Liver (tissue), 8 donors: ENCODE measurements at regions not wholly inside any gene's neighbourhood (a gene's known extent, or its start where the extent isn't known, plus 50 kb on each side); places are given as distances from the start of the nearest gene placed in this dataset.

ENCODE experiments used
- DNase-seq: peaks from one replicate; pipeline ENCODE4 v3.0.0-alpha.2; 2017; ENCODE audit warnings: low spot score
- H3K27ac ChIP-seq, 2 donors: one replicate each; pipeline ENCODE4 v1.7.0; 2013; ENCODE audit warnings: inconsistent platforms in 2 of 2, low read length in 2 of 2, control low read depth in 1 of 2, low read depth in 1 of 2, mild to moderate bottlenecking in 1 of 2
- H3K27me3 ChIP-seq, 4 donors: one replicate each; pipeline versions ENCODE4 v1.6.1 to v1.7.0; 2013; ENCODE audit warnings: low read length in 3 of 4, inconsistent platforms in 1 of 4, mild to moderate bottlenecking in 1 of 4, moderate library complexity in 1 of 4; ENCODE audit not compliant: control insufficient read depth in 4 of 4, insufficient read depth in 4 of 4
- H3K36me3 ChIP-seq, 4 donors: one replicate each; pipeline versions ENCODE4 v1.6.1 to v1.7.0; 2013; ENCODE audit warnings: low read length in 3 of 4, mild to moderate bottlenecking in 3 of 4, low read depth in 1 of 4, moderate library complexity in 1 of 4; ENCODE audit not compliant: control insufficient read depth in 4 of 4, insufficient read depth in 3 of 4
- H3K4me1 ChIP-seq, 4 donors: one replicate each; pipeline versions ENCODE4 v1.6.1 to v1.7.0; 2013; ENCODE audit warnings: low read length in 3 of 4, mild to moderate bottlenecking in 3 of 4, moderate library complexity in 1 of 4; ENCODE audit not compliant: control insufficient read depth in 4 of 4, insufficient read depth in 4 of 4
- H3K4me3 ChIP-seq, 3 donors: one replicate each; pipeline versions ENCODE4 v1.6.1 to v1.7.0; 2013; ENCODE audit warnings: low read length in 3 of 3, control low read depth in 1 of 3, low read depth in 1 of 3, mild to moderate bottlenecking in 1 of 3
- H3K9ac ChIP-seq, 2 donors: one replicate each; pipeline ENCODE4 v1.7.0; 2013; ENCODE audit warnings: low read length in 2 of 2, mild to moderate bottlenecking in 2 of 2, moderate library complexity in 2 of 2, control low read depth in 1 of 2, low read depth in 1 of 2
- H3K9me3 ChIP-seq, 4 donors: one replicate each; pipeline versions ENCODE4 v1.6.1 to v1.7.0; 2013; ENCODE audit warnings: low read length in 3 of 4; ENCODE audit not compliant: control insufficient read depth in 4 of 4
- EGR1 ChIP-seq, 2 donors: IDR thresholded peaks; 2 replicates each; pipeline ENCODE4 v1.6.1; 2016 to 2018; ENCODE audit warnings: antibody characterized with exemption in 2 of 2, low read depth in 2 of 2
- FOXA1 ChIP-seq: IDR thresholded peaks from 2 replicates; pipeline ENCODE4 v1.6.1; 2016; ENCODE audit warnings: antibody characterized with exemption
- FOXA2 ChIP-seq: IDR thresholded peaks from 2 replicates; pipeline ENCODE4 v1.6.1; 2016; ENCODE audit warnings: antibody characterized with exemption
- GABPA ChIP-seq, 2 donors: IDR thresholded peaks in 1 of 2; conservative IDR thresholded peaks in 1 of 2; 2 replicates each; pipeline ENCODE4 v1.6.1; 2016; ENCODE audit warnings: antibody characterized with exemption in 2 of 2, mild to moderate bottlenecking in 1 of 2, moderate library complexity in 1 of 2
- HNF4A ChIP-seq, 2 donors: conservative IDR thresholded peaks; 2 replicates each; pipeline ENCODE4 v1.6.1; 2016; ENCODE audit warnings: antibody characterized with exemption in 2 of 2, mild to moderate bottlenecking in 2 of 2
- HNF4G ChIP-seq: IDR thresholded peaks from 2 replicates; pipeline ENCODE4 v1.6.1; 2016; ENCODE audit warnings: antibody characterized with exemption
- JUND ChIP-seq, 2 donors: IDR thresholded peaks; 2 replicates each; pipeline ENCODE4 v1.6.1; 2016; ENCODE audit warnings: antibody characterized with exemption in 2 of 2
- NR2F2 ChIP-seq: IDR thresholded peaks from 2 replicates; pipeline ENCODE4 v1.6.1; 2016; ENCODE audit warnings: antibody characterized with exemption
- RAD21 ChIP-seq, 2 donors: IDR thresholded peaks; 2 replicates each; pipeline ENCODE4 v1.6.1; 2016; ENCODE audit warnings: antibody characterized with exemption in 2 of 2, mild to moderate bottlenecking in 2 of 2
- REST ChIP-seq: IDR thresholded peaks from 2 replicates; pipeline ENCODE4 v1.6.1; 2016; ENCODE audit warnings: antibody characterized with exemption, mild to moderate bottlenecking
- RXRA ChIP-seq, 2 donors: IDR thresholded peaks; 2 replicates each; pipeline ENCODE4 v1.6.1; 2017 to 2018; ENCODE audit warnings: antibody characterized with exemption in 2 of 2, mild to moderate bottlenecking in 1 of 2
- SP1 ChIP-seq: IDR thresholded peaks from 2 replicates; pipeline ENCODE4 v1.6.1; 2018; ENCODE audit warnings: antibody characterized with exemption, mild to moderate bottlenecking
- TAF1 ChIP-seq: conservative IDR thresholded peaks from 2 replicates; pipeline ENCODE4 v1.6.1; 2016; ENCODE audit warnings: antibody characterized with exemption, mild to moderate bottlenecking
- YY1 ChIP-seq: IDR thresholded peaks from 2 replicates; pipeline ENCODE4 v1.6.1; 2016; ENCODE audit warnings: antibody characterized with exemption, mild to moderate bottlenecking
- WGBS: extraction: QIAGEN DNeasy Blood & Tissue Kit; methylation state at CpG from one replicate; pipeline ENCODE4 v1.1.7; 2013; 5-methylcytosine and 5-hydroxymethylcytosine counted together
- TF ChIP-seq, protein P1 (sequence below): IDR thresholded peaks from 2 replicates; pipeline ENCODE4 v1.6.1; 2016; ENCODE audit warnings: antibody characterized with exemption
- TF ChIP-seq, protein P2 (sequence below): IDR thresholded peaks from 2 replicates; pipeline ENCODE4 v1.6.1; 2016; ENCODE audit warnings: antibody characterized with exemption
- TF ChIP-seq, protein P3 (sequence below): fragments of 150-350 bp; IDR thresholded peaks from 2 replicates; pipeline ENCODE4 v1.5.1; 2017; ENCODE audit warnings: improper control_type of control experiment, low read depth, low read length; ENCODE audit not compliant: missing input control
- donor health status: healthy.
- donor health status: healthy.
- donor health status: healthy.
- donor health status: healthy.
- donor health status: healthy.

- 76% methylated on average over 3 of the region's 3 CpGs for WGBS
- Histone ChIP-seq H3K27ac (no peak overlapping the region), H3K9ac (no peak overlapping the region), H3K36me3 (no peaks in the 10 kb centered on the region), H3K4me1 (no peaks in the 10 kb centered on the region), H3K9me3 (no peaks in the 10 kb centered on the region), H3K4me3 (no peak overlapping the region), H3K27me3 (no peaks in the 10 kb centered on the region)
- TF ChIP-seq FOXA2, result no peak
- TF ChIP-seq HNF4A (conservative IDR thresholded peaks at IDR 0.05), result no peak
- no peak for TF ChIP-seq RAD21 (IDR thresholded peaks at IDR 0.05)
- DNase-seq, result no peak
These were observed 91.5 kb upstream of the UNC5C start for GRCh38 chr4:95640311-95640710.

- Histone ChIP-seq H3K4me1 (no peaks in the 10 kb centered on the region), H3K27ac (no peak overlapping the region), H3K27me3 (no peaks in the 10 kb centered on the region), H3K4me3 (no peak overlapping the region), H3K36me3 (no peaks in the 10 kb centered on the region), H3K9ac (no peak overlapping the region), H3K9me3 (no peaks in the 10 kb centered on the region)
- WGBS, result 60% methylated on average over 5 of the region's 5 CpGs
- TF ChIP-seq JUND (IDR thresholded peaks at IDR 0.05), result no peak
- TF ChIP-seq, protein P1, sequence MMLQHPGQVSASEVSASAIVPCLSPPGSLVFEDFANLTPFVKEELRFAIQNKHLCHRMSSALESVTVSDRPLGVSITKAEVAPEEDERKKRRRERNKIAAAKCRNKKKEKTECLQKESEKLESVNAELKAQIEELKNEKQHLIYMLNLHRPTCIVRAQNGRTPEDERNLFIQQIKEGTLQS, result no peak
- TF ChIP-seq RXRA (IDR thresholded peaks at IDR 0.05), result no peak
- no peak for TF ChIP-seq YY1
- TF ChIP-seq, protein P2, sequence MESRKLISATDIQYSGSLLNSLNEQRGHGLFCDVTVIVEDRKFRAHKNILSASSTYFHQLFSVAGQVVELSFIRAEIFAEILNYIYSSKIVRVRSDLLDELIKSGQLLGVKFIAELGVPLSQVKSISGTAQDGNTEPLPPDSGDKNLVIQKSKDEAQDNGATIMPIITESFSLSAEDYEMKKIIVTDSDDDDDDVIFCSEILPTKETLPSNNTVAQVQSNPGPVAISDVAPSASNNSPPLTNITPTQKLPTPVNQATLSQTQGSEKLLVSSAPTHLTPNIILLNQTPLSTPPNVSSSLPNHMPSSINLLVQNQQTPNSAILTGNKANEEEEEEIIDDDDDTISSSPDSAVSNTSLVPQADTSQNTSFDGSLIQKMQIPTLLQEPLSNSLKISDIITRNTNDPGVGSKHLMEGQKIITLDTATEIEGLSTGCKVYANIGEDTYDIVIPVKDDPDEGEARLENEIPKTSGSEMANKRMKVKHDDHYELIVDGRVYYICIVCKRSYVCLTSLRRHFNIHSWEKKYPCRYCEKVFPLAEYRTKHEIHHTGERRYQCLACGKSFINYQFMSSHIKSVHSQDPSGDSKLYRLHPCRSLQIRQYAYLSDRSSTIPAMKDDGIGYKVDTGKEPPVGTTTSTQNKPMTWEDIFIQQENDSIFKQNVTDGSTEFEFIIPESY, result no peak
- TF ChIP-seq FOXA1, result no peak
- TF ChIP-seq, protein P3, sequence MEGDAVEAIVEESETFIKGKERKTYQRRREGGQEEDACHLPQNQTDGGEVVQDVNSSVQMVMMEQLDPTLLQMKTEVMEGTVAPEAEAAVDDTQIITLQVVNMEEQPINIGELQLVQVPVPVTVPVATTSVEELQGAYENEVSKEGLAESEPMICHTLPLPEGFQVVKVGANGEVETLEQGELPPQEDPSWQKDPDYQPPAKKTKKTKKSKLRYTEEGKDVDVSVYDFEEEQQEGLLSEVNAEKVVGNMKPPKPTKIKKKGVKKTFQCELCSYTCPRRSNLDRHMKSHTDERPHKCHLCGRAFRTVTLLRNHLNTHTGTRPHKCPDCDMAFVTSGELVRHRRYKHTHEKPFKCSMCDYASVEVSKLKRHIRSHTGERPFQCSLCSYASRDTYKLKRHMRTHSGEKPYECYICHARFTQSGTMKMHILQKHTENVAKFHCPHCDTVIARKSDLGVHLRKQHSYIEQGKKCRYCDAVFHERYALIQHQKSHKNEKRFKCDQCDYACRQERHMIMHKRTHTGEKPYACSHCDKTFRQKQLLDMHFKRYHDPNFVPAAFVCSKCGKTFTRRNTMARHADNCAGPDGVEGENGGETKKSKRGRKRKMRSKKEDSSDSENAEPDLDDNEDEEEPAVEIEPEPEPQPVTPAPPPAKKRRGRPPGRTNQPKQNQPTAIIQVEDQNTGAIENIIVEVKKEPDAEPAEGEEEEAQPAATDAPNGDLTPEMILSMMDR, result no peak
- no peak for TF ChIP-seq HNF4G
- TF ChIP-seq REST, result no peak
- TF ChIP-seq TAF1, result no peak
- no peak for TF ChIP-seq EGR1 (IDR thresholded peaks at IDR 0.05; ENCODE audit: low read depth in 2 of 2)
- TF ChIP-seq HNF4A (conservative IDR thresholded peaks at IDR 0.05), result no peak
- TF ChIP-seq FOXA2, result no peak
- TF ChIP-seq GABPA (IDR thresholded peaks at IDR 0.05 in 1 of 2, conservative IDR thresholded peaks at IDR 0.05 in 1 of 2), result no peak
- no peak for TF ChIP-seq NR2F2
- no peak for TF ChIP-seq SP1
- no peak for TF ChIP-seq RAD21 (IDR thresholded peaks at IDR 0.05)
- DNase-seq, result no peak
These were observed 90.2 kb upstream of the UNC5C start for GRCh38 chr4:95638920-95639501.
